Fibroblast of skin of left biceps (primary cell): ENCODE measurements at regions not wholly inside any gene's neighbourhood (a gene's known extent, or its start where the extent isn't known, plus 50 kb on each side); places are given as distances from the start of the nearest gene placed in this dataset.

Source experiments
- DNase-seq, 2 experiments: peaks; one replicate each; pipeline ENCODE4 v3.0.0-alpha.2; 2013; ENCODE audit warnings: low read depth in 2 of 2

DNA sequence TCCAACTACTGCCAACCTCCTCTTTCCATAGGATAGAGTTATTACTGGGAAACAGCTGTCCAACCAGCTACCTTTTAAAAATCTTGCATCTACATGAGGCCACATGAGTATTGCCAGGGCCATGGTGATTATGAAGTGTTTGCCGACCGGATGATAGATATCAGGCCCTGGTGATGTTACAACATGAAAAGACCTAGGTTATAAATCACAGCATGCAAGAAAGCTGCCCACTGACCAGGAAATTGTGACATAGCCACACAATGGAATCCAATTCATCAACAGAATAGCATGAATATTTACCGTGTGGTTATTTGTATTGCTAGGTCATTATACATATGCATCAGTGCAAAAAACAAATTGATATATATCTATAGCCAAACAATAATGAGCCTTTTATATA, 517.0 kb downstream of the INHBA start:
- no peak for DNase-seq

DNA sequence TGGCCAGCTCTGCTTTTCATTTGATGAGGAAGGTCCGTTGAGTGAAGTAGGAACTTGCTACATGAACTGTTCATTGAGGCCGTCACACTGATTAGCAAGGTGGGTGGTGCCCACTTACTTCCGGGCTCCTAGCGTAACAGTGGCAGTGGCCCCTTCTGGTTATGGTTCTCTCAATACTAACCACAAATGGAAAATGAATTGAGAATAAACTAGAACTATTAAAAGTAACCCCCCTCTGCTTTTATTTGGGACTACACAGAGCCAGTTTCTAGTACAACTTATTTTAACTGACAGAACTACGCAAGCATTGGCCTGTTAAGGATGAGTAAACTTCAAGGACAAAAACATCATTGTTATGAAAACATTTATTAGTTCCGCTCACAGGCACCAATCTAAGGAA, 519.1 kb downstream of the INHBA start:
- no peak for DNase-seq

DNA sequence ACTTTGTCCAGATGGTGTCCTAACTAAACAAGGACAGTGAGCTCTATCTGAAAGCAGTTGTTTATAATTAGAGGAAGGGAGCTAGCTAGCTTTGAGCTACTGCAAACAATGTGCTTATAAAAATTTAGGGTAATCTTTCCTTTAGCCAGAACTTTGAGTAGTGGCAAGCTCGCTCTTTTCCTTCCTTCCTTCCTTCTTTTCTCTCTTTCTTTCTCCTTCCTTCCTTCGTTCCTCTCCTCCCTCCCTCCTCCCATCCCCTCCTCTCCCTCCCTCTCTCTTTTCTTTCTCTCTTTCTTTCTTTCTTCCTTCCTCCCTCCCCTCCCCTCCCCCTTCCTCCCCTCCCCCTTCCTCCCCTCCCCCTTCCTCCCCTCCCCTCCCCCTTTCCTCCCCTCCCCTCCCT, 520.1 kb downstream of the INHBA start:
- DNase-seq: no peak

DNA sequence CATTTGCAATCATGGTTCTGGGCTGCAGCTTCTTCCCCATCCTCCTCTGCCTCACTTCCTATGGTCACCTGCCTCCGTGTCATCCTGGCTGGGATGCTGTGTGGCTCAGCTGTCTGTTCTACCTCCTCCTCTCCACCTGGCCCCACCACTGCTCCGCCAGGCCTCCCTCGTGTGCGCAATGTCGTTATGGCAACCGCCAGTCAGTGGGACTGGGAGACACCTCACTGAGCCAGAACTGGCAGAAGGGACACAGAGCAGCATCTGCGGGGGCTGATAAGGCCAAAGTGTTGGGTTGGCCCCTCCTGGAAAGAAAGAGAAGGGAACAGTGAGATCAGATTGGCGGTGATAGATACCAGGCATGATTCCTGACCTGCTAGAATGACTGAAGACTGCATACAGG, 527.5 kb downstream of the INHBA start:
- no peak for DNase-seq

DNA sequence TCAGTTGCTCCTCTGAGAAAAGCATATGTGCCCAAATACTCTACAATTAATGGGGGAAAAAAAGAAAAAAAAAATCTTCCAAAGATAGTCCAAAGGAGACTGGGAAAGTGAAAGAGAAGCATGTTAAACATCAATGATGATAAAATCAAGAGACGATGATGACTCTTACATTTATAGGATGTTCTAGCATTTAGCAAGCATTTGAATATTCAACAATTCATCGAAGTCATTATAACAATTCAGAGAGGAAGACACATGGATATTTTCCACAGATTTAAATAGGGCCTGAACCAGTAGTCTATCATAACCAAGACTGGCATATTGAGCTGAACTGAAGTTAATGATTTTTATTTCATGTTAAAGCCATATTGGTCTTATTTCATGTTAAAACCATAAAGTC, 528.4 kb downstream of the INHBA start:
- no peak for DNase-seq

DNA sequence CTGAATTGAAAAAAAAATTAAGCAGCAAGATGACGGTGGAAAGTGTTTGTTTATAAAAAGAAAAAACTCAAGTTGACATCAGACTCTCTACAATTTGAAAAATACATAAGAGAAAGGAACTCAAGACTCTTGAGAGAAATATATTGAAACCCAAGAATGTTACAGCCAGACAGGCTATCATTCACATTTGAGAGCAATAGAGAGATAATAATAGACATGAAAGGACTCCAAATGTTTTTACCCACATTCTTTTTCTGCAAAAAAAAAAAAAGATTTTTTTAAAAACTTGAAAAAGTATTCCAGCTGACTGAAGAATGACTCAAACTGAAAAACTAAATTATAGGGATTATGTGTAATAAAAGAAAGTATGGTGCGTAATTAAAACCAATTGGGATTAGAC, 532.4 kb downstream of the INHBA start:
- no peak for DNase-seq

DNA sequence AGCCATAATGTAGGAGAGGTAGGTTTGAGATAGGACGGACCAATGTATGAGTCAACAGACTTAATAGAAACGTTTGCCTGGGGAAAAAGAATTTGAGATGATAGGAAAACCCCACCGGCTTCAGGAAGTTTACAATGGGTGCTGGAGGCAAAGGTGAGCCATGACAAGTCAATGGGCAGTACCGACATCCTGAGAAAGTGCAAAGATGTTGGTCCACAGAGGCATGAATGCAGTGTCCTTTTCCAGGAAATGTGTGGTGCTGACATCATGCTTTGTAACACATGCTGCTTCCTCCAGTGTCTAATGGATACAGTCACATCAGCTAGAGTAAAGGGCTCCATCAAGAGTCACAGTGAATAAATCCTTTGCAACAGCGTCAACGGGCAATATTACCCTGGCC, 533.6 kb downstream of the INHBA start:
- DNase-seq: no peak

DNA sequence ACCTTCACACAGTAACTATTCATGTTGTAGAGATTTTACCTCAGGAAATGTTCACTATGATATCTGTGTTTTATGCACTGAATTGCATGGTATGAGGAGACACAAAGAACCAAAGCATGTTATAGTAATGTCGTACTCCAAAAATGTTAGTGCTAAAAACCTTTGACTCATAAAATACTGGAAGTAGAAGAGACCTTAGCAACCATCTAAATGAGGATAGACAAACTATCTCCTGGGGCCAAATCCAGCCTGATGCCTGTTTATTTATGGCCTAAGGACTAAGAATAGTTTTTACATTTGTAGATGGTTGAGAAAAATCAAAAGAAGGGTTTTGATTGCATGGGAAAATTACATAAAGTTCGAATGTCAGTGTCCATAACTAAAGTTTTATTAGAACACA, 535.1 kb downstream of the INHBA start:
- no peak for DNase-seq

DNA sequence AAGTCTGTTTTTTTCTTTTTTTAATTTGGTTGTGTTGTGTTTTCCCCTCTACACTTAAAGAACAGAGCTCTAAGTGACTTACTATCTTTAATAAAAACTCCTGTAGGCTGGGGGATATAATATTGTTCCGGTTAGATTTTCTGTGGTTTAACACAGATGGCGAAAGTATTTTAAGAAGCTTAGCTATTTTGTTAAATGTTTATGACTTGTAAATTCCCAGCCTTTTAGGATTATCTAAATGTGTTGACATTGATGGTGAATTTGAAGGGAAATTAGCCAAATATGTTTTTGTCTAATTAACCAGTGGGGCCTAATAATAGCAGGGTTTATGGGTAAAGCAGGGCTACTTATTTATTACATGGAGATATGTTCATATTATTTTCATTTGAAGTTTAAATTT, 538.5 kb downstream of the INHBA start:
- peak in 1 of 2 experiments; percentile 49 for DNase-seq

DNA sequence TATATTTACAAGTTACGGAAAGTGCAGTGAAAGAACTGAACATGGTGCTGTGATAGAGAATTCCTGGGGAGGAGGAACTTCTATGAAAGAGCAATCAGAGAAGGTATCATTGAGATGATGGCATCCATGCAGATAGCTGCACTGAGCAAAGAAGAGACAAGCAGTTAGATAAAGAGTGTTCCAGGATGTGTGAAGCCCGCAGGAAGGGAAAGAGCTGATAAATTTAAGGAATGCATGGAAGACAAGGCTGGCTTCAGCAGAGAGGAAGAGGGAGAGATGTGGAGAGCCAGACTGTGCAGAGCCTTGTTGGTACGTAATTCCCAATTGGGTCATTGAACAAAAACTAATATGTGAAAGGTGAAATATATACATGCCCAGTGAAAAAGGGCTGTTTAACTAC, 538.9 kb downstream of the INHBA start:
- no peak for DNase-seq

DNA sequence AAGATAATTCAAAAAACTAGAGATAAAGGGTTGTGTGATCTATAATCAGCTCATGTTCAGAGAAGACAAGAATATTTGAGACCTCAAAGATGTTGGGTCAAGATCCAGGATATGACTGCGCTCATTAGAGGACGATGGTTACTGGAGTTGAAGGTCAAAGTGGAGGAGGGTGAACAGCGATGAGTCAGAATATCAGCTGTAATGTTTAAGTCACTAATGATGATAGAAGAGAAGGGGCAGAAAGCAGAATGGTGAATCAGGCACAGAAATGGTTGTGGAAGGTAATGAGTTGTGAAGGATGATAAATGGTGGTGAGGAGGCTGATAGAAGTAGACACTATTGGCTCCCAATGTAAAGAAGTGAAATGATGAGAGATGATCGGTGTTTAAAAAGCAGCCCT, 540.3 kb downstream of the INHBA start:
- DNase-seq: no peak

DNA sequence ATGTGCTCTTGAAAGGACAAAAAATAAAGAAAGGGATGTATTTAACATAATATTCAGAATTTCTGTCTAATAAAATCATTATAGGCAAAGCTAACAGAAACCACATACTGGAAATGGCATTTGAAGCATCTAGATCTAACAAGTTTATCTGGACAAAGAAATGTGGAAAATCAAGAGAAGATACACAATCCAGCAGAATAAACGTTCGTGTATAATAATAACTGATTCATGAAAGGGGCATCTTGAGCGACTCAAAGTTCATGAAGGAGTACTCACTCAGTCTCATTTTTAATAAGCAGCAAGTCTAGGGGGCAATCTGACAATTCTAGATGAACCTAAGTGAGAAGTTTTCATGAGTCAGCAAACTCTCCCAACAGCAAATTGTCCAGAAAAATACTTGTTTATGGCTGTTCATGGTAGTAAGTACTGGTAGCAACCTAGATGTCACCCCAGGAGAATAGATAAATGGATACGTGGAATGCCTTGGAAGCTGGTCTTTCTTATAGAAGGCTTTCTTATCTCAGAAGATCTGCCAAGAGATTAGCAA, 541.8 kb downstream of the INHBA start:
- no peak for DNase-seq

DNA sequence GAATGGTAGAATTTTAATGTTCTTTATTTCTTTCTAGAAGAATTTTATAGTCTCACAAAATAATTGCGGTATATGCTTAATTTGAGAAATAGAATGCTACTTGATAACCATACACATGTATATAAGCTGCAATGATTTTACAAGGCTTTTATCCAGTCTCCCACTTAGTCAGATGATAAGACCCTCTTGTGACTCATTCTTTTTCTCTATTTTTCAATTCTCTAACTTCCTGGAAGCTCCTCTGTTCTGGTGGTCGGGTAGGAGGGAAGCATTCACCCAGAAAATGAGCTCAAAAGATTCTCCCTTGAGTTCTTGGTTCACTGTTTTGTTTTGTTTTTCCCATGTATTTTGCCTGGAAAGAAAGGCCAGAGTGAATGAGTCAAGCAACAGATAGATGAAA, 546.6 kb downstream of the INHBA start:
- DNase-seq: no peak

DNA sequence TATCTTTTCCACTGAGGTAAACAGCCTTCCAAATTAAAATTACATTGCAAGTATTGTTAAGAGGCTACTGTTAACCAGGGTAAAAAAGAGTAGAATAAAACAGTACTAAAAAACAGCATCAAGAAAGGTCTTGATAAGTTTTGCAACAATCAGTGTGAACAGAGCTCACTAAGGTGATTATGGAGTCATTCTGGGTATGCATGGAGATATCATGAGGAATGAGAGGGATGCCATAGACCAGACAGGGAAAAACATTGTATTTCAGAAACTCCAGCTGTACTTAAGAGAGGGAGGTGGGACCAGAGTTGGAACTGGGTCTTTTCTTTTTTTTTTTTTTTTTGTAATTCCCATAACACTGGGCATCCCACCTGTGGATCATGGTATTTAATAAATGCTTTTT, 549.6 kb downstream of the INHBA start:
- no peak for DNase-seq

DNA sequence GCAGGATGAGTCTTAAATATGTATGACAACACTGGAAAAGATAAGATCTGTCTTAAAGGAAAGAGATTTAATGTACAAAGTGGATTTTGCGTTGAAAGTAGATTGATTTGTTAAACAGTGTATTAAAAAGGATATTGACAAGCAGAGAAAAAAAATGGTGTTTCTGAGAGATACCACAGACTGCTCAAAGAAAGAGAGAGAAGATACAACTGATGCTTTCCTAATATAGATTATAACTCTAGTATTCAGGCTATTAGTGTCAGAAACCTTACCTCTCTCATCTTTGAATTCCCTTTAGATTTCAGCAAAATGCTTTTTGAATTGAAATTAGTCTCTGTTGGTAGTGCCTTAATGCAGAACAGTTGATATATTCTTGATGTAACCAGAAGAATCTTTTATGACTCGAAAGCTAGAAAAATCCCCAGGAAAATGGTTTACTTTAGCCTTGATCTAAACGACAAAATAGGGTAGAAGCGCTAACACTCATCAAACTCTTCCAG, 550.7 kb downstream of the INHBA start:
- no peak for DNase-seq

DNA sequence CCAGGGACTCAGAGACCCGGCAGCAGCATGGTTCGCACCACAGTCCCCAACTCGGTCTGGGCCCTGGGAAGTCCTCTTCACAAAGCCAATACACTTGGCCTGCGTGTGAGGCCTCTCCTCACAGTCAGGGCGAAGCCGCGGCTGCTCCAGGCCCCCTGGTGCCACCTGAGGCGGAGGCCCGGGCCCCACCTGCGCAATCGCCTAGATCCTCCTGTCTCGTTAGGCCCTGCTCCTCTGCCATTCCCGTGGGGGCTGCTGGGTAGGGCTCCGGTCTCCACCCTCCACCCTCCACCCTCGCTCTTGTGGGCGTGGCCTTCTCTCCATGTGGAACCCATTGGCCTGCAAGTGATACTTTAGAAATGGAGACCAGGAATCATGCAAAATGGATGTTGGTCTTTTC, 553.3 kb downstream of the INHBA start:
- DNase-seq: no peak

DNA sequence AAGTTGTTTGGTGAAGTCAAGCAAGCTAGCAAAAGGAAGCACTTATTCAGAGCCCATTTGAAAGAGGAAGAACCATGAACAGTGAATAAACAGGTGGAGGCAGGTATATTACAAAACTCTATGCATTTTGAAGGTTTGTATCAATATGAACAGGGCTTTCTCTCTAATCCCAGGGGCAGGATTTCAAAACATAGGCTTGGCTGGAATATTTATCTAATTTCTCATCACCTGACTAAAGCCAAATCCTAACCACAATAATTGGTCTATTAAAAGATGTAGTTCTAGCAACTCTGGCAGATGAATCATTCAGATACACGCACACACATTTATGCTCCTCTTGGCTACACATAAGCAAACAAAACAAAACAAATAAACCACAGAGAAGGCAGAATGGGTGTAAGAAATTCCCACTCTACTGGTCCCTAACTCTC, 554.4 kb downstream of the INHBA start:
- peak; percentile 75 to 78 for DNase-seq

DNA sequence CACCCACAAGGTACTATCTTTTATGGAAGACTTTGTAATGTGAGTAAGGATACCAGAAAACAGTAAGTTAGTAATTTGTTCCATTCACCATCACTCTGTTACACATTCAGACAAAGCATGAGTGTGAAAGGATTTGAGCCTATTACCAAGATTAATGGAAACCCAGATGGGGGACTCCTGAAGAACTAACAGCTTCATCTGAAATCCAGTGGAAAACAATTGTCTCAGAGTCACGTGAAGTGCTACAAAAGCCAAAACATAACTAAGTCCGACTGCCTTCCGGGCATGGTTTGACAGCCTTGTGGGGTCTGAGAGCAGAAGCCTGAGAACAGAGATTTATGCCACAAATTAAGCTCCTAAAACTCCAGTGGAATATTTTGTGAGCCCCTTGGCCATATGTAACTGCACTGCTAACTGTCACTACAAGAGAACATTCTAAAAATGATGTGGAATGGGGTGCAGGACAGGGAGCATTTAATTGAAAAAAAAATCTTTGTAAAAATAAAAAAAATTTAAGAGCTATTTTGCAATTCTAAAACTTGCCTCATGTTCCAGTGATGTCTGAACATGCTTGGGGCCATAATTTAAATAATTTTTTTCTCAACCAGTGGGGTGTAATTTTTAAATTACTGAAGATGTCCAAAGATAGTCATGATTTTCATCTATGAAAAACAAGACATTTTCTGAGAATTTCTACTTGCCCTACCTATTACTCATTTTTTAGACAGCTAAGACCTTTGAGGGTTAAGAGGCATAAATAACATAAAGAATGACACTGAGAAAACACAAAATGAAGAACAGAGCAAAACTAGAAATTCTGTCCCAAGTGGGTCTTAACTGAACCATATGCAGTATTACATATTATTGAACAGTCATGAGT, 555.0 kb downstream of the INHBA start:
- DNase-seq: no peak

DNA sequence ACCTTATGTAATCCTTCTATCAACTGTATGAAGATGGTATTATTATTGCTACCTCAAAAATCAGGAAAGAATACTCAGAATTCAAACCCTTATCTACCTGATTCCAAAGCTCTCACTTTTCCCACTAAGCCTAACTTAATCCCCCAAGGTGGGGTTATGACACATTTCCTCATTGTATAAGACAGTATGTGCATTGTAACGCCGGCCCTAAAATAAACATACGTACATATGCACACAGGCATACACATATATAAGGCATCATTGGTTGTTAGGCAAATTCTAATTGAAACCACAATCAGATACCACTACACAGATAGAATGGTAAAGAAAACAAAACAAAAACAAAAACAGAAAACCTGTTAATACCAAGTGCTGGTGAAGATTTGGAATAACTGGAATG, 556.5 kb downstream of the INHBA start:
- DNase-seq: no peak

DNA sequence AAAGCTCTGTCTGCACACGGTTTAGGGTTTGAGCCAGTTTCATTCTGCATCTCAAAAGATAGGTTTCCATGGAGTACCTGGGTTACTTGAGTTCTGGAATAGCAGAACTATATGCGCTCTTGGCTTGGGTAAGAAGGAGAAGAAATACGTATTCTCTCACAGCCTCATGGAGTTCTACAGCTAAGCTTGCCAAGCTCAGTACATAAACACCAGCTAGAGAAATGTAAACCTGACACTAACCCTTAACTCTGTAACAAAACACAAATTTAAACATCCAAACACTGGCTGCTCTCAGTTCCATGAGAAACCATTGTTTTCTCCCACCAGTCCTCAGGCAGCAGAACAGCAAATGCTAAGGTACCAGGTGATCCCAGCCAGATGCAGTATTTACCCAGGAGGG, 557.2 kb downstream of the INHBA start:
- DNase-seq: no peak

DNA sequence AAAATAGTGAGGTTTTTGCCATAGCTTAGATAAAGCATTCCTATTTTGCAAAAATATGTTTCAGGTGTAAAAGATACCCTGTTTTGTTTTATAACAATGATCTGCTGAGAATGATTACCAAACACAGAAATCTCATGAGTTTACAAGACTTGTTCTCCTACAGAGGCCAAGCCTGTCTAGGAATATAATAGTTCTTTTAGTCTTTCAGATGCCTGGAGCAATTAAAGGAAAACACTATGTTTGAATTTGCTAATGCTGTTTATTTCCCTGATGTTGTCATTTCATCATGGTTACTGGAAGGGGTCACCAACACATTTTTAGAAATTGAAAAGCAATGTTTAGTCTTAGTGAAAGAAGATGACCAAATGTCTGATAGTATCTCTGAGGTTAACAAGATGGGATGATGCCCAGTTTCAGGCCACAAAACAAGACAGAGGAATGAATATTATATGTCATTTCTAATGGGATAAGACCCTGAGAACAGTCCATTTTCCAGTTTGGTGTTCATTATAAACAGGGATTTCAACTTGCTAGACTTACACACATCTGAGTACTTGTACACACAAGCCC, 559.9 kb downstream of the INHBA start:
- no peak for DNase-seq

DNA sequence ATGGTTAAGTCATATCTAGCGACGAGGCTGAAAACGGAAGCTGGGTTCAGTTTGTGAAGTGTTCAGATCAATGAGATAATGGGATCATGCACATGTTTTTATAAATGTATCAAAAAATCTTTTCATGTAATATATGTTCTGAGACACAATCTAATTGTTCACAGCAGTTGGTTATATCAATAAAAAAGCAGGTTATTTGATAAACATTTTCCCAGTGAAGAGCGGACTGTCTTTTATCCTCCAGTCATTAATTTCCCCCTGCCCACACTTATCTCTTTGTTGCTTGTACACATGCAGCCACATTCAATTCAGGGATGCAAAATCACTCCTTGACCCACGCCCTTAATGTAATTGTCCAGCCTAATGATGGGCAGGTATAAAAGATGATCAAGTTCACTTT, 563.1 kb downstream of the INHBA start:
- DNase-seq: no peak

DNA sequence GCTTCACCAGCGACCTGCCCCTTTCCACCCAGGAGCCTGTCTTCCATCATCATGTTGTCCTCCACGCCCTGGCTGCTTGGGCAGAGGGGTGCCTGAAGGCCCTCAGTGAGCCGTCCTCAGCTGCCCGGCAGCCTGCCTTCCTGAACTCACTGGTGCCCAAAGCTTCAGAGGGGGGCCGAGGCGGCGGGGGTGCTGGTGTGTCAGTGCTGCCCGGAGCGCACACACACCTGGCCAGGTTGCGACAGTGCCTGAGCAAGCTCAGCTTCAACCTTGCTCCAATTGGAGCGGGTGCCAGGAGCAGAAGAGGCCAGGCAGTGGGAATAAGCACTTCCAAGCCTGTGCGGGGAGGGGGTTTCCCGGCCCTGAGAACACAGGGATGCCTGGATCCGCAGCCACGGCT, 566.3 kb downstream of the INHBA start:
- no peak for DNase-seq
